WTC11 (cell line): ENCODE measurements at regions not wholly inside any gene's neighbourhood (a gene's known extent, or its start where the extent isn't known, plus 50 kb on each side); places are given as distances from the start of the nearest gene placed in this dataset.
A peak's percentile ranks its signal among the peaks of the same experiment; 100 is the strongest.

Source experiments
- ATAC-seq: fragments of 200-7000 bp; cut with Tn5 transposase; 2 replicates; pipeline ENCODE4 v1.10.0; 2021; ENCODE audit warnings: mild to moderate bottlenecking, moderate library complexity
- CTCF ChIA-PET: fragments of 300-600 bp; sonication (Branson Sonifier 250); formaldehyde crosslinking; loops from one replicate; lab custom pipeline; 2021; ENCODE audit warnings: antibody characterized with exemption; lab: Charles Lee
- POLR2A ChIA-PET: fragments of 350-600 bp; sonication (Branson Sonifier 250); formaldehyde crosslinking; loops from one replicate; lab custom pipeline; 2021; ENCODE audit warnings: antibody characterized with exemption; lab: Charles Lee
- DNase-seq: peaks from one replicate; pipeline ENCODE4 v3.0.0; 2021; ENCODE audit warnings: low spot score
- H3K27ac Mint-ChIP-seq: 2 replicates; pipeline ENCODE4 v1.8.0; 2021; ENCODE audit warnings: mixed read lengths
- H3K27me3 Mint-ChIP-seq: 2 replicates; pipeline ENCODE4 v1.8.0; 2021; ENCODE audit warnings: low read depth, mild to moderate bottlenecking, moderate library complexity, mixed read lengths
- H3K36me3 Mint-ChIP-seq: 2 replicates; pipeline ENCODE4 v1.8.0; 2021; ENCODE audit warnings: mixed read lengths
- H3K4me1 Mint-ChIP-seq: 2 replicates; pipeline ENCODE4 v1.8.0; 2022; ENCODE audit warnings: mixed read lengths
- H3K4me3 Mint-ChIP-seq: 2 replicates; pipeline ENCODE4 v1.8.0; 2021; ENCODE audit warnings: mild to moderate bottlenecking, moderate library complexity, mixed read lengths
- H3K9me3 Mint-ChIP-seq: 2 replicates; pipeline ENCODE4 v1.8.0; 2021; ENCODE audit warnings: mixed read lengths
- CBFB ChIP-seq: sonication (generic); formaldehyde crosslinking; IDR thresholded peaks from 2 replicates; pipeline ENCODE4 v1.8.1; 2022; ENCODE audit warnings: mild to moderate bottlenecking, low read depth, missing genetic modification reagents
- CDX4 ChIP-seq: fragments of 250-450 bp; sonication (Bioruptor Pico); IDR thresholded peaks from 2 replicates; pipeline ENCODE4 v1.9.0; 2021; ENCODE audit warnings: moderate library complexity, mild to moderate bottlenecking, inconsistent platforms, borderline replicate concordance
- ESRRA ChIP-seq: sonication (generic); formaldehyde crosslinking; IDR thresholded peaks from 2 replicates; pipeline ENCODE4 v1.8.1; 2022; ENCODE audit warnings: mild to moderate bottlenecking, missing genetic modification reagents, borderline replicate concordance
- JUN ChIP-seq: sonication (generic); formaldehyde crosslinking; IDR thresholded peaks from 2 replicates; pipeline ENCODE4 v1.8.0; 2023; ENCODE audit warnings: mild to moderate bottlenecking, missing genetic modification reagents
- KAT7 ChIP-seq: sonication (generic); formaldehyde crosslinking; IDR thresholded peaks from 2 replicates; pipeline ENCODE4 v1.8.1; 2023; ENCODE audit warnings: missing genetic modification reagents, mild to moderate bottlenecking, borderline replicate concordance
- MXD4 ChIP-seq: fragments of 250-450 bp; sonication (Bioruptor Pico); IDR thresholded peaks from 2 replicates; pipeline ENCODE4 v1.8.0; 2021; ENCODE audit warnings: mild to moderate bottlenecking, moderate library complexity, borderline replicate concordance
- NFATC4 ChIP-seq: fragments of 250-450 bp; sonication (Bioruptor Pico); IDR thresholded peaks from 2 replicates; pipeline ENCODE4 v1.9.0; 2021; ENCODE audit warnings: mild to moderate bottlenecking
- NR2C2 ChIP-seq: sonication (generic); formaldehyde crosslinking; IDR thresholded peaks from 2 replicates; pipeline ENCODE4 v1.8.0; 2022; ENCODE audit warnings: mild to moderate bottlenecking, missing genetic modification reagents
- PRRX2 ChIP-seq: fragments of 250-450 bp; sonication (Bioruptor Pico); IDR thresholded peaks from 2 replicates; pipeline ENCODE4 v1.8.0; 2021; ENCODE audit warnings: mild to moderate bottlenecking
- TCF7 ChIP-seq: sonication (generic); formaldehyde crosslinking; IDR thresholded peaks from 2 replicates; pipeline ENCODE4 v1.8.0; 2022; ENCODE audit warnings: mild to moderate bottlenecking, low read depth, missing genetic modification reagents, moderate library complexity
- TEAD4 ChIP-seq: sonication (generic); formaldehyde crosslinking; IDR thresholded peaks from 2 replicates; pipeline ENCODE4 v1.8.0; 2022; ENCODE audit warnings: mild to moderate bottlenecking, missing genetic modification reagents
- ZNF232 ChIP-seq: sonication (generic); formaldehyde crosslinking; IDR thresholded peaks from 2 replicates; pipeline ENCODE4 v1.8.0; 2022; ENCODE audit warnings: mild to moderate bottlenecking, missing genetic modification reagents
- ZNF317 ChIP-seq: sonication (generic); formaldehyde crosslinking; IDR thresholded peaks from 2 replicates; pipeline ENCODE4 v1.8.1; 2023; ENCODE audit warnings: low read depth, mild to moderate bottlenecking, moderate library complexity, missing genetic modification reagents, borderline replicate concordance
- TF ChIP-seq, protein P1 (sequence below): sonication (generic); formaldehyde crosslinking; IDR thresholded peaks from 2 replicates; pipeline ENCODE4 v1.8.0; 2022; ENCODE audit warnings: mild to moderate bottlenecking, missing genetic modification reagents
- TF ChIP-seq, protein P2 (sequence below): sonication (generic); formaldehyde crosslinking; IDR thresholded peaks from 2 replicates; pipeline ENCODE4 v1.8.1; 2022; ENCODE audit warnings: mild to moderate bottlenecking, missing genetic modification reagents, moderate library complexity, borderline replicate concordance
- TF ChIP-seq, protein P3 (sequence below): sonication (generic); formaldehyde crosslinking; IDR thresholded peaks from 2 replicates; pipeline ENCODE4 v1.8.0; 2023; ENCODE audit warnings: missing genetic modification reagents, mild to moderate bottlenecking, borderline replicate concordance

- ChIA-PET CTCF (no interaction called here), POLR2A (no interaction called here)
- Mint-ChIP-seq H3K36me3 (peaks cover 57% of the 10 kb centered on the region), H3K4me1 (peaks cover 17% of the 10 kb centered on the region), H3K27me3 (no peaks in the 10 kb centered on the region; the same call in 1 of the 2 replicates), H3K9me3 (peaks cover 15% of the 10 kb centered on the region), H3K27ac (no peak overlapping the region; the same call in 1 of the 2 replicates), H3K4me3 (no peak overlapping the region)
- TF ChIP-seq ESRRA (CRISPR knock-in tag) (no peak), NFATC4 (CRISPR knock-in tag) (no peak), TCF7 (CRISPR knock-in tag) (no peak), TEAD4 (CRISPR knock-in tag) (no peak), KAT7 (no peak)
- TF ChIP-seq, protein P1, sequence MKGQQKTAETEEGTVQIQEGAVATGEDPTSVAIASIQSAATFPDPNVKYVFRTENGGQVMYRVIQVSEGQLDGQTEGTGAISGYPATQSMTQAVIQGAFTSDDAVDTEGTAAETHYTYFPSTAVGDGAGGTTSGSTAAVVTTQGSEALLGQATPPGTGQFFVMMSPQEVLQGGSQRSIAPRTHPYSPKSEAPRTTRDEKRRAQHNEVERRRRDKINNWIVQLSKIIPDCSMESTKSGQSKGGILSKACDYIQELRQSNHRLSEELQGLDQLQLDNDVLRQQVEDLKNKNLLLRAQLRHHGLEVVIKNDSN (CRISPR knock-in tag) = no peak
- ATAC-seq = peak; percentile 24
- no peak for DNase-seq
These were observed 633.7 kb upstream of the HTR2C start for GRCh38 chrX:113950081-113950678.

GRCh38 chrX:113947548-113947947 lies 636.3 kb upstream of the HTR2C start:
- Mint-ChIP-seq H3K27me3 (no peaks in the 10 kb centered on the region; the same call in 1 of the 2 replicates), H3K4me1 (peaks cover 17% of the 10 kb centered on the region), H3K27ac (no peak overlapping the region), H3K9me3 (peaks cover 20% of the 10 kb centered on the region), H3K4me3 (no peak overlapping the region), H3K36me3 (peaks cover 36% of the 10 kb centered on the region)
- ChIA-PET POLR2A (no interaction called here), CTCF (interaction anchor here (0.6 to 1.1 kb wide), 2 partner anchors 12 to 18 kb away, joined by 4 to 5 read pairs; no protein-coding TSS in a partner anchor)
- DNase-seq = no peak
- peak; percentile 30; the same call in 1 of the 2 replicates for ATAC-seq
- TF ChIP-seq ESRRA (CRISPR knock-in tag) (no peak), TEAD4 (CRISPR knock-in tag) (no peak), PRRX2 (CRISPR knock-in tag) (no peak), CDX4 (no peak), ZNF232 (CRISPR knock-in tag) (no peak), CBFB (no peak)
- TF ChIP-seq, protein P2, sequence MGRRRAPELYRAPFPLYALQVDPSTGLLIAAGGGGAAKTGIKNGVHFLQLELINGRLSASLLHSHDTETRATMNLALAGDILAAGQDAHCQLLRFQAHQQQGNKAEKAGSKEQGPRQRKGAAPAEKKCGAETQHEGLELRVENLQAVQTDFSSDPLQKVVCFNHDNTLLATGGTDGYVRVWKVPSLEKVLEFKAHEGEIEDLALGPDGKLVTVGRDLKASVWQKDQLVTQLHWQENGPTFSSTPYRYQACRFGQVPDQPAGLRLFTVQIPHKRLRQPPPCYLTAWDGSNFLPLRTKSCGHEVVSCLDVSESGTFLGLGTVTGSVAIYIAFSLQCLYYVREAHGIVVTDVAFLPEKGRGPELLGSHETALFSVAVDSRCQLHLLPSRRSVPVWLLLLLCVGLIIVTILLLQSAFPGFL (CRISPR knock-in tag) = no peak

DNA sequence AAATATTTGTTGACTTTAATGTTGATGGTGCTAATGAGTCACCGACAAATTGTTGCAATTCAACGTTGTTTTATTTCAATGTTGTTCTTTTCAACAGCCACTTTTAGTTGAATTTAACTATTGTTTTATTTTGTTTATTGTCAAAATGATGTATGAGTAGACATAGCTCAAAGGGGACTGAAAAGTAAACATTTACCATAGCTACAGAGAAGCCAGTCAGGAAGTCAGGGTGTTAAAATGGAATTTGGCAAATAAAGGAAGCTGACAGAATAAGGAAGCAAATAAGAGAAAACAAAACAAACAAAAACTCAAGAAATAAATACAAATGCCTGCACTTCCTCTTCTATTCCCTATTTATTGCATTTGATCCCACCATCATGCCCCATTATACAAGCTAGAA lies 648.4 kb upstream of the HTR2C start:
- no peak for TF ChIP-seq ZNF317 (CRISPR knock-in tag)
- no peak for TF ChIP-seq CBFB
- no peak for TF ChIP-seq JUN (CRISPR knock-in tag)
- TF ChIP-seq TCF7 (CRISPR knock-in tag) = no peak
- DNase-seq = no peak
- no peak for ATAC-seq
- Mint-ChIP-seq H3K27ac (no peak overlapping the region), H3K27me3 (no peaks in the 10 kb centered on the region), H3K4me3 (no peak overlapping the region), H3K9me3 (no peaks in the 10 kb centered on the region), H3K36me3 (peaks cover 6% of the 10 kb centered on the region), H3K4me1 (peaks cover 20% of the 10 kb centered on the region)
- CTCF ChIA-PET = interaction anchor here (1.2 kb wide), 1 partner anchor 12 kb away, joined by 4 read pairs; no protein-coding TSS in a partner anchor
- POLR2A ChIA-PET = no interaction called here

DNA sequence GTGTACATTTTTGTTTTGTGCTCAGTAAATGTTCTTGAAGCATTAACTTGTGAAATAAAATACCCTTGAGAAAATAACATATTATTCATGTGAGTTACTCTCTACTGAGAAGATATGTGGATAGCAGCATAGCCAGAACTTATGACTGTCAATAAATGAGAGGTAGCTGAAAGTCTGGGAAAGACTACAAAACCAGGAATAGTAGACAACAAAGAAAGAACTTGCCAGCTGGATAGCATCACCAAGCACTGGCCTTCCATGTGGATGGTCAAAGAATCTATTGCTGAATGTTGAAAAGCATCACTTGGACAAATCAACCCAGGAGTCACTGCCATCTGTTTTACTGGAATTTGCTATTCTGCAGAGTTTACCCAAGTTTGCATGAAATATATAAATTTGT lies 650.0 kb upstream of the HTR2C start:
- ATAC-seq = no peak
- Mint-ChIP-seq H3K4me1 (peaks cover 21% of the 10 kb centered on the region), H3K27me3 (no peaks in the 10 kb centered on the region), H3K27ac (no peak overlapping the region), H3K36me3 (peaks cover 6% of the 10 kb centered on the region), H3K9me3 (peaks cover under 1% of the 10 kb centered on the region; the same call in 1 of the 2 replicates), H3K4me3 (no peak overlapping the region)
- CTCF ChIA-PET = no interaction called here
- TF ChIP-seq NR2C2 (CRISPR knock-in tag) = no peak
- TF ChIP-seq MXD4 (CRISPR knock-in tag) = no peak
- TF ChIP-seq, protein P3, sequence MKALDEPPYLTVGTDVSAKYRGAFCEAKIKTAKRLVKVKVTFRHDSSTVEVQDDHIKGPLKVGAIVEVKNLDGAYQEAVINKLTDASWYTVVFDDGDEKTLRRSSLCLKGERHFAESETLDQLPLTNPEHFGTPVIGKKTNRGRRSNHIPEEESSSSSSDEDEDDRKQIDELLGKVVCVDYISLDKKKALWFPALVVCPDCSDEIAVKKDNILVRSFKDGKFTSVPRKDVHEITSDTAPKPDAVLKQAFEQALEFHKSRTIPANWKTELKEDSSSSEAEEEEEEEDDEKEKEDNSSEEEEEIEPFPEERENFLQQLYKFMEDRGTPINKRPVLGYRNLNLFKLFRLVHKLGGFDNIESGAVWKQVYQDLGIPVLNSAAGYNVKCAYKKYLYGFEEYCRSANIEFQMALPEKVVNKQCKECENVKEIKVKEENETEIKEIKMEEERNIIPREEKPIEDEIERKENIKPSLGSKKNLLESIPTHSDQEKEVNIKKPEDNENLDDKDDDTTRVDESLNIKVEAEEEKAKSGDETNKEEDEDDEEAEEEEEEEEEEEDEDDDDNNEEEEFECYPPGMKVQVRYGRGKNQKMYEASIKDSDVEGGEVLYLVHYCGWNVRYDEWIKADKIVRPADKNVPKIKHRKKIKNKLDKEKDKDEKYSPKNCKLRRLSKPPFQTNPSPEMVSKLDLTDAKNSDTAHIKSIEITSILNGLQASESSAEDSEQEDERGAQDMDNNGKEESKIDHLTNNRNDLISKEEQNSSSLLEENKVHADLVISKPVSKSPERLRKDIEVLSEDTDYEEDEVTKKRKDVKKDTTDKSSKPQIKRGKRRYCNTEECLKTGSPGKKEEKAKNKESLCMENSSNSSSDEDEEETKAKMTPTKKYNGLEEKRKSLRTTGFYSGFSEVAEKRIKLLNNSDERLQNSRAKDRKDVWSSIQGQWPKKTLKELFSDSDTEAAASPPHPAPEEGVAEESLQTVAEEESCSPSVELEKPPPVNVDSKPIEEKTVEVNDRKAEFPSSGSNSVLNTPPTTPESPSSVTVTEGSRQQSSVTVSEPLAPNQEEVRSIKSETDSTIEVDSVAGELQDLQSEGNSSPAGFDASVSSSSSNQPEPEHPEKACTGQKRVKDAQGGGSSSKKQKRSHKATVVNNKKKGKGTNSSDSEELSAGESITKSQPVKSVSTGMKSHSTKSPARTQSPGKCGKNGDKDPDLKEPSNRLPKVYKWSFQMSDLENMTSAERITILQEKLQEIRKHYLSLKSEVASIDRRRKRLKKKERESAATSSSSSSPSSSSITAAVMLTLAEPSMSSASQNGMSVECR (CRISPR knock-in tag) = no peak
- TF ChIP-seq TEAD4 (CRISPR knock-in tag) = no peak
- TF ChIP-seq NFATC4 (CRISPR knock-in tag) = no peak
- no peak for DNase-seq
- POLR2A ChIA-PET = no interaction called here
